ENCODE measurements at regions not wholly inside any gene's neighbourhood (a gene's known extent, or its start where the extent isn't known, plus 50 kb on each side); places are given as distances from the start of the nearest gene placed in this dataset.

GRCh38 chr2:104577143-104577542 lies 276.8 kb upstream of the POU3F3 start:
- CTCF ChIA-PET (ENCODE audit: low intra/inter-chr PET ratio, low total read pairs), result no interaction called here
- TF ChIP-seq EP300 (IDR thresholded peaks at IDR 0.05; ENCODE audit: low read depth in 2 of 2, low read length in 2 of 2), result no peak
- TF ChIP-seq EP300 (CRISPR knock-in tag; IDR thresholded peaks at IDR 0.05; ENCODE audit: borderline replicate concordance), result no peak
- TF ChIP-seq ZNF10 (CRISPR knock-in tag; IDR thresholded peaks at IDR 0.05; ENCODE audit: borderline replicate concordance, low read depth), result no peak
- TF ChIP-seq ZNF780A (CRISPR knock-in tag; IDR thresholded peaks at IDR 0.05), result no peak
- 45% methylated on average over 2 of the region's 2 CpGs for WGBS (ENCODE audit: low lambda C conversion rate)

GRCh38 chr2:104582471-104582870 lies 271.4 kb upstream of the POU3F3 start:
- Histone ChIP-seq H3K9me3 (ENCODE audit: low read length) (no peaks in the 10 kb centered on the region), H3K36me3 (replicated peaks in 1 of 2; ENCODE audit: control insufficient read depth in 1 of 2, insufficient read depth in 2 of 2, low read length in 2 of 2) (no peaks in the 10 kb centered on the region), H4K20me1 (ENCODE audit: insufficient read depth, low read length) (no peaks in the 10 kb centered on the region), H3K4me2 (ENCODE audit: low read depth, low read length) (no peak overlapping the region), H3K4me3 (replicated peaks in 1 of 3; ENCODE audit: insufficient read depth in 1 of 3, low read depth in 2 of 3, low read length in 3 of 3) (no peak overlapping the region), H2AFZ (ENCODE audit: low read length) (no peak overlapping the region), H3K4me1 (ENCODE audit: insufficient read depth, low read length) (no peaks in the 10 kb centered on the region), H3K27ac (ENCODE audit: extremely low read length, insufficient read depth, low read length) (no peak overlapping the region), H3K27me3 (ENCODE audit: control insufficient read depth in 1 of 2, insufficient read depth in 2 of 2, low read length in 2 of 2) (peaks cover 0 to 13% of the 10 kb centered on the region in 2 experiments; a peak in 3 of 5 replicates), H3K79me2 (ENCODE audit: insufficient read depth, low read length) (no peaks in the 10 kb centered on the region), H3K9ac (ENCODE audit: insufficient read depth, low read depth, low read length) (no peak overlapping the region)
- DNase-seq (ENCODE audit: low spot score) (no peak), ATAC-seq (no peak), FAIRE-seq (no peak)
- BruUV-seq (replicated peaks), result no TSS peak
- in situ Hi-C loops (cut with HindIII; ENCODE audit: extremely low pct_ligation_motif_present, low pct_unique_long_range_greater_than_20kb) (no loop called here), intact Hi-C loops (cut with micrococcal nuclease; ENCODE audit: unreplicated experiment) (no loop called here)
- ChIA-PET CTCF (ENCODE audit: low intra/inter-chr PET ratio, low total read pairs) (no interaction called here), POLR2A (no interaction called here)
- 34% methylated on average over 8 of the region's 8 CpGs for WGBS (ENCODE audit: low lambda C conversion rate)
- TF ChIP-seq EED (CRISPR knock-in tag; IDR thresholded peaks at IDR 0.05) (no peak), RBAK (CRISPR knock-in tag; IDR thresholded peaks at IDR 0.05) (no peak), ZSCAN21 (CRISPR knock-in tag; IDR thresholded peaks at IDR 0.05; ENCODE audit: borderline replicate concordance) (no peak), SMAD1 (CRISPR knock-in tag; IDR thresholded peaks at IDR 0.05; ENCODE audit: borderline replicate concordance, low read depth) (no peak), ZNF557 (CRISPR knock-in tag; IDR thresholded peaks at IDR 0.05) (no peak), MLX (CRISPR knock-in tag; IDR thresholded peaks at IDR 0.05) (no peak), NFKBIZ (CRISPR knock-in tag; IDR thresholded peaks at IDR 0.05) (no peak), HDAC1 (CRISPR knock-in tag; IDR thresholded peaks at IDR 0.05) (no peak), ZNF563 (CRISPR knock-in tag; IDR thresholded peaks at IDR 0.05) (no peak), CREB3 (CRISPR knock-in tag; IDR thresholded peaks at IDR 0.05) (no peak), PRPF4 (IDR thresholded peaks at IDR 0.05; ENCODE audit: low read depth, low read length, poor library complexity, severe bottlenecking) (no peak), BCL3 (CRISPR knock-in tag; IDR thresholded peaks at IDR 0.05) (no peak), HNRNPUL1 (IDR thresholded peaks at IDR 0.05; ENCODE audit: low read depth, low read length) (no peak), TEAD3 (CRISPR knock-in tag; optimal IDR thresholded peaks at IDR 0.05; ENCODE audit: borderline replicate concordance) (no peak), GFI1 (CRISPR knock-in tag; IDR thresholded peaks at IDR 0.05; ENCODE audit: borderline replicate concordance) (no peak)

More at GRCh38 chr2:104577143-104577542, 276.8 kb upstream of the POU3F3 start:
- H3K9me3 ChIP-seq (ENCODE audit: low read length), result no peaks in the 10 kb centered on the region
- no peaks in the 10 kb centered on the region for H3K4me1 ChIP-seq (ENCODE audit: insufficient read depth, low read length)
- POLR2A ChIA-PET, result no interaction called here
- in situ Hi-C loops (cut with HindIII; ENCODE audit: extremely low pct_ligation_motif_present, low pct_unique_long_range_greater_than_20kb) (no loop called here), intact Hi-C loops (cut with micrococcal nuclease; ENCODE audit: unreplicated experiment) (no loop called here)
- H3K27ac ChIP-seq (ENCODE audit: extremely low read length, insufficient read depth, low read length), result no peak overlapping the region
- H2AFZ ChIP-seq (ENCODE audit: low read length), result no peak overlapping the region
- FAIRE-seq (no peak), ATAC-seq (no peak), DNase-seq (ENCODE audit: low spot score) (no peak)
- H3K4me3 ChIP-seq (replicated peaks in 1 of 3; ENCODE audit: insufficient read depth in 1 of 3, low read depth in 2 of 3, low read length in 3 of 3), result no peak overlapping the region
- BruUV-seq (replicated peaks), result no TSS peak
- no peak overlapping the region for H3K9ac ChIP-seq (ENCODE audit: insufficient read depth, low read depth, low read length)
- no peak overlapping the region for H3K4me2 ChIP-seq (ENCODE audit: low read depth, low read length)
- no peaks in the 10 kb centered on the region for H3K36me3 ChIP-seq (replicated peaks in 1 of 2; ENCODE audit: control insufficient read depth in 1 of 2, insufficient read depth in 2 of 2, low read length in 2 of 2)
- no peaks in the 10 kb centered on the region for H3K79me2 ChIP-seq (ENCODE audit: insufficient read depth, low read length)
- no peaks in the 10 kb centered on the region for H4K20me1 ChIP-seq (ENCODE audit: insufficient read depth, low read length)
- no peaks in the 10 kb centered on the region; a peak in 1 of 5 replicates for H3K27me3 ChIP-seq (ENCODE audit: control insufficient read depth in 1 of 2, insufficient read depth in 2 of 2, low read length in 2 of 2)

Measured in HepG2 (cell line).